Body of pancreas (tissue), 4 donors: ENCODE measurements at regions not wholly inside any gene's neighbourhood (a gene's known extent, or its start where the extent isn't known, plus 50 kb on each side); places are given as distances from the start of the nearest gene placed in this dataset.
A peak's percentile ranks its signal among the peaks of the same experiment; 100 is the strongest.

Experiments
- ATAC-seq: fragments of 150-250 bp; one replicate; pipeline ENCODE4 v1.9.1; 2016
- DNase-seq, 4 donors: peaks; one replicate each; pipeline ENCODE4 v3.0.0-alpha.2; 2019
- H3K27ac ChIP-seq, 4 donors: fragments of 200-600 bp; sonication (generic); 1 replicate in 3 of 4; 2 replicates in 1 of 4; pipeline versions ENCODE4 v1.5.1 to v1.6.1; 2016 to 2019; ENCODE audit warnings: mild to moderate bottlenecking in 1 of 4, mixed read lengths in 1 of 4, moderate library complexity in 1 of 4
- H3K27me3 ChIP-seq, 2 donors: fragments of 200-600 bp; sonication (generic); one replicate each; pipeline ENCODE4 v1.6.0; 2016; ENCODE audit warnings: mild to moderate bottlenecking in 1 of 2
- H3K36me3 ChIP-seq, 2 donors: fragments of 200-600 bp; sonication (generic); replicated peaks in 1 of 2; 2 replicates each; pipeline ENCODE4 v1.5.1; 2016; ENCODE audit warnings: low read depth in 2 of 2; ENCODE audit not compliant: insufficient read depth in 1 of 2
- H3K4me1 ChIP-seq: fragments of 200-600 bp; sonication (generic); one replicate; pipeline ENCODE4 v1.6.0; 2016
- H3K4me3 ChIP-seq, 2 donors: fragments of 200-600 bp; sonication (generic); 1 replicate in 1 of 2; 2 replicates in 1 of 2; pipeline ENCODE4 v1.5.1; 2016 to 2019
- H3K9me3 ChIP-seq, 3 donors: fragments of 200-600 bp; sonication (generic); 1 replicate in 2 of 3; 2 replicates in 1 of 3; pipeline ENCODE4 v1.5.1; 2016
- POLR2A ChIP-seq, 3 donors: fragments of 450-650 bp; IDR thresholded peaks; one replicate each; pipeline ENCODE4 v1.6.1; 2016; ENCODE audit warnings: antibody characterized with exemption in 3 of 3, mild to moderate bottlenecking in 2 of 3
- WGBS, 2 donors: methylation state at CpG; one replicate each; pipeline ENCODE4 v1.1.5; 2017; 5-methylcytosine and 5-hydroxymethylcytosine counted together
- intact Hi-C: fragments of 100-400 bp; cut with DNase I; formaldehyde crosslinking; loops from one replicate; pipeline ENCODE4 v1.15.1; 2023
- TF ChIP-seq, protein P1 (sequence below), 7 experiments: fragments of 450-650 bp in 4 of 7; fragments of 200-600 bp in 3 of 7; sonication (generic) in 3 of 7; IDR thresholded peaks; one replicate each; pipeline ENCODE4 v1.5.1; 2016 to 2019; ENCODE audit warnings: antibody characterized with exemption in 7 of 7

DNA sequence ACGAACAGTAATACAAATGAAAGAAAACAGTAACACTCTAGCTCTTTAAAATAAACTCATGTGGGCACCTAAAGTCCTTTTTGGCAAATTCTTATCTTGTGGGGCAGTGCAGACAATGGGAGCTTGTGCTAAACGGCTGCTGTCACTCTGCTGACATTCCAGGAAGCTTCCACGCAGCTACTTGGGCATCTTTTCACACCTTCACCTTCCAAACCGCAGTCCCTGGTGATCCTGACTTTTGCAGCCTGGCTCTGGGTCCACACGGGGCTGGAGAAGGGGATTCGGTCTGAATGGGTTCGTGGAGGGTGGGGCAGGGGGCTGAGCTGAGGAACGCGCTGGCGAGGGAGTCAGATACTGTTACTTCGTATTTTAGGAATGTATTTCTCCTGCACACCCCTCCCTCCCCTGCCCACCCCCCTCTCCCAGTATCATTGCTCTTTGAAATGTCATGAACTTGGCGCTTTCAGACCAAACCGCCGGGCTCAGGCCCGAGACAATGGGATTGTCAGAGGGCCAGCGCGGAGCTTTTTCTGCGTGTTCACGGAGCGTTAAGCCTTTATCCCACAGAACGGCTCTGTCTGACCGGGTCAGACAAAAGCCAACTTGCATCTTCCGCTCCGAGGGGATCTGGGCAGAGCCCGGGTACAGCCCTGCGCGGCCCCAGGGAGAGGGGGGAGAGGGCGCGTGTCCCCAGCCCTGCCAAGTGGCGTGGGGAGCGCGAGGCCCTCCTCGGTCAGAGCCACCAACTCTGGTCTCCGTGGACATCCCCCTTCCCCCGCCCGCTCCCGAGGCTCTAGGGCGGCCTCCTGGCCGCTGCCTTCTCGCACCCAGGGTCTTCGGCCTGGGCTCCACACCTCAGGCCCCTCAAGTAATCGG is 76.7 kb upstream of the EN2 start:
- no peak for TF ChIP-seq POLR2A (IDR thresholded peaks at IDR 0.05)
- TF ChIP-seq, protein P1, sequence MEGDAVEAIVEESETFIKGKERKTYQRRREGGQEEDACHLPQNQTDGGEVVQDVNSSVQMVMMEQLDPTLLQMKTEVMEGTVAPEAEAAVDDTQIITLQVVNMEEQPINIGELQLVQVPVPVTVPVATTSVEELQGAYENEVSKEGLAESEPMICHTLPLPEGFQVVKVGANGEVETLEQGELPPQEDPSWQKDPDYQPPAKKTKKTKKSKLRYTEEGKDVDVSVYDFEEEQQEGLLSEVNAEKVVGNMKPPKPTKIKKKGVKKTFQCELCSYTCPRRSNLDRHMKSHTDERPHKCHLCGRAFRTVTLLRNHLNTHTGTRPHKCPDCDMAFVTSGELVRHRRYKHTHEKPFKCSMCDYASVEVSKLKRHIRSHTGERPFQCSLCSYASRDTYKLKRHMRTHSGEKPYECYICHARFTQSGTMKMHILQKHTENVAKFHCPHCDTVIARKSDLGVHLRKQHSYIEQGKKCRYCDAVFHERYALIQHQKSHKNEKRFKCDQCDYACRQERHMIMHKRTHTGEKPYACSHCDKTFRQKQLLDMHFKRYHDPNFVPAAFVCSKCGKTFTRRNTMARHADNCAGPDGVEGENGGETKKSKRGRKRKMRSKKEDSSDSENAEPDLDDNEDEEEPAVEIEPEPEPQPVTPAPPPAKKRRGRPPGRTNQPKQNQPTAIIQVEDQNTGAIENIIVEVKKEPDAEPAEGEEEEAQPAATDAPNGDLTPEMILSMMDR (IDR thresholded peaks at IDR 0.05): no peak
- H3K4me3 ChIP-seq: no peak overlapping the region

DNA sequence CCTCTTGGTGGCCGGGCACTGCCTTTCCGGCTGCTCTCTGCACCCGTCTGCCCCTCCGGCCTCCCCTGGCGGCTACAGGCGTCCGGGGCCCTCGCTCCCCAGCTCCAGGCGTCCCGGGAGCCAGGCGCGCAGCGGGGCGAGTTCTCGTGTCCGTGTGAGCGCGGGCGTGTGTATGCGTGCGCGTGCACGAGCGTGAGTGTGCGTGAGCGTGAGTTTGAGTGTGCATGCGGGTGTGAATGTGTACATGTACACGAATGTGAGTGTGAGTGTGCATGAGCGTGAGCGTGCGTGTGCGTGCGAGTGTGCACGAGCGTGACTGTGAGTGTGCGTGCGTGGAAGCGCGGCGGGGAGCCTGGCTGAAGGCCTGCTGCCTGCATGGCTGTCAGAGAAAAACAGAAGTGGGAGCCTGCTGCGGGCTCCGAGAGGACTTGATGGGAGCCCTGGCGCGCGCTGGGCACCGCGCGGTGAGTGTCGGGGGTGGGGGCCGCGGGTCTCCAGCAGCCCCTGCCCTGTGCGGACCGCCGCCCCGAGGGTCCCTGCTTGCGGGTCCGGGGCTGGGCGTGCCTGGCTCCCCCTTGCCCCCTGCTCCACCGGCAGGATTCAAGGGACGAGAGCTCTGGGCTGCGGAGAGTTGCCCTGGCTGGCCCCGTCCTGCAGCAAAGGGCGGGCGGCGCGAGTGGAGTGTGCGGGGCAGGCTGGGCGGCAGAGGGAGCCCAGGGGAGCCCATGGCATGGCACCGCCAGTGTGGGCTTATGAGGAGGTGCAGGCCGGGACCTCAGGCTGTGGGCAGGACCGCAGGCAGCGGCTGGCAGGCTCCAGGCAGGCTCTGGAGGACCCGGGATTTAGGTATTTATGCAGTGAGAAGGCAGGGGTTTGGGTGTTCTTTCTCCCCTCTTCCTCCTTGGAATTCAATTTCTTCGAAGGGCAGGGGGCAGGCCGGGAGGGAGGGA is 75.8 kb upstream of the EN2 start:
- H3K9me3 ChIP-seq: no peaks in the 10 kb centered on the region
- no peaks in the 10 kb centered on the region for H3K36me3 ChIP-seq
- WGBS, 2 donors: 2 to 4% methylated on average over 28 to 69 of the region's 75 CpGs
- H3K4me1 ChIP-seq: peaks cover 39% of the 10 kb centered on the region
- DNase-seq (no peak), ATAC-seq (peak; percentile 14)
- peaks cover 4 to 49% of the 10 kb centered on the region in 2 donors for H3K27me3 ChIP-seq
- no peak for TF ChIP-seq POLR2A (IDR thresholded peaks at IDR 0.05)
- TF ChIP-seq, protein P1 (IDR thresholded peaks at IDR 0.05): no peak
- intact Hi-C loops: loop anchor here (10.0 kb wide), 1 partner anchor 383 kb away; no protein-coding TSS in a partner anchor
- no peak overlapping the region for H3K4me3 ChIP-seq
- no peak overlapping the region for H3K27ac ChIP-seq

More for the DNA sequence above, 76.7 kb upstream of the EN2 start:
- Histone ChIP-seq H3K4me1 (peaks cover 39% of the 10 kb centered on the region), H3K36me3 (no peaks in the 10 kb centered on the region), H3K9me3 (no peaks in the 10 kb centered on the region), H3K27me3 (peaks cover 4 to 49% of the 10 kb centered on the region in 2 donors), H3K27ac (no peak overlapping the region)
- intact Hi-C loops: loop anchor here (10.0 kb wide), 1 partner anchor 384 kb away; no protein-coding TSS in a partner anchor
- ATAC-seq: no peak
- DNase-seq: no peak
- WGBS, 2 donors: 3 to 4% methylated on average over 26 to 42 of the region's 42 CpGs

DNA sequence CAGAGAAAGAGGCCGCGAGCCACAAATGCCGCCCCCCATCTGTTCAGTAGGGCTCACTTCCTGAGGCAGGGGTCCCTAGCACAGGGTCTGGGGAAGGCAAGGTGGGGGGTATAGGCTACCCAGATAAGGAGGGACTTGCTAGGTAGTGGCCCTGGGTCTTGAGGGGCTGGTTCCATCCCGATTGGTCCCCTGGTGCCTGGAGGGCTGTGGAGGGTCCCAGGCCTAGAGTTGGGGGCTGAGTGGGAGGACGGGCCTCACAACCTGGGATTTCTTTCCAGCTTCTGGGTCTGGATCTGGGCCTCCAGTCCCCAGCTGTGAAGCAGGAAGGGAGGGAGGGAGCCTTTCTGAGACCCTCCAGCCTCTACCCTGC is 75.1 kb upstream of the EN2 start:
- Histone ChIP-seq H3K27ac (no peak overlapping the region), H3K4me3 (no peak overlapping the region), H3K27me3 (peaks cover 4 to 47% of the 10 kb centered on the region in 2 donors), H3K9me3 (no peaks in the 10 kb centered on the region), H3K4me1 (peaks cover 35% of the 10 kb centered on the region), H3K36me3 (no peaks in the 10 kb centered on the region)
- WGBS, 2 donors: 21 to 36% methylated on average over 5 of the region's 5 CpGs
- TF ChIP-seq, protein P1 (IDR thresholded peaks at IDR 0.05): no peak
- TF ChIP-seq POLR2A (IDR thresholded peaks at IDR 0.05): no peak
- intact Hi-C loops: loop anchor here (10.0 kb wide), 1 partner anchor 382 kb away; no protein-coding TSS in a partner anchor
- DNase-seq: no peak
- ATAC-seq: no peak

GRCh38 chr7:155383756-155384491 is 74.0 kb upstream of the EN2 start:
- ATAC-seq: no peak
- 73 to 82% methylated on average over 7 to 19 of the region's 19 CpGs for WGBS, 2 donors
- Histone ChIP-seq H3K4me1 (peaks cover 30% of the 10 kb centered on the region), H3K4me3 (no peak overlapping the region), H3K9me3 (no peaks in the 10 kb centered on the region), H3K36me3 (no peaks in the 10 kb centered on the region), H3K27ac (no peak overlapping the region), H3K27me3 (peaks cover 4 to 36% of the 10 kb centered on the region in 2 donors)
- intact Hi-C loops: loop anchor here (10.0 kb wide), 1 partner anchor 381 kb away; no protein-coding TSS in a partner anchor
- TF ChIP-seq, protein P1 (IDR thresholded peaks at IDR 0.05): no peak
- no peak for TF ChIP-seq POLR2A (IDR thresholded peaks at IDR 0.05)
- DNase-seq: no peak
